HG03175 (cell line): ENCODE measurements at regions not wholly inside any gene's neighbourhood (a gene's known extent, or its start where the extent isn't known, plus 50 kb on each side); places are given as distances from the start of the nearest gene placed in this dataset.

Source experiments
- ATAC-seq: cut with Tn5 transposase; IDR thresholded peaks from one replicate; pipeline ENCODE4 v1.9.1; 2021; ENCODE audit warnings: mild to moderate bottlenecking, moderate library complexity; ENCODE audit not compliant: unreplicated experiment

GRCh38 chr5:148941810-148942209 lies 115.4 kb downstream of the ADRB2 start:
- ATAC-seq, result no peak

- no peak for ATAC-seq
Measured at GRCh38 chr5:148949841-148950470, 112.9 kb downstream of the SH3TC2 start.

GRCh38 chr5:148950471-148950863 lies 112.4 kb downstream of the SH3TC2 start:
- ATAC-seq, result no peak

- ATAC-seq, result no peak
Measured at GRCh38 chr5:148950892-148951291, 112.0 kb downstream of the SH3TC2 start.

- ATAC-seq, result no peak
Measured at GRCh38 chr5:148951612-148952011, 111.2 kb downstream of the SH3TC2 start.

GRCh38 chr5:148952097-148952867 lies 110.6 kb downstream of the SH3TC2 start:
- no peak for ATAC-seq

- ATAC-seq, result no peak
Measured at GRCh38 chr5:148953711-148954110, 109.2 kb downstream of the SH3TC2 start.
